Keratinocyte (primary cell): ENCODE measurements at regions not wholly inside any gene's neighbourhood (a gene's known extent, or its start where the extent isn't known, plus 50 kb on each side); places are given as distances from the start of the nearest gene placed in this dataset.

ENCODE experiments used
- DNase-seq: peaks from one replicate; pipeline ENCODE4 v3.0.0-alpha.2; 2011; ENCODE audit warnings: low read depth, missing footprints, low spot score
- FAIRE-seq: peaks from 2 replicates; lab custom pipeline; 2011; peaks lifted over from hg19 to GRCh38; lab: Jason Lieb, UNC
- H2AFZ ChIP-seq: 2 replicates; pipeline ENCODE4 v1.6.0; 2012; ENCODE audit warnings: low read length, control low read depth, inconsistent platforms; ENCODE audit not compliant: control insufficient read depth
- H3K27ac ChIP-seq: 2 replicates; pipeline ENCODE4 v1.5.1; 2011; ENCODE audit warnings: low read length; ENCODE audit not compliant: control insufficient read depth, insufficient read depth
- H3K27me3 ChIP-seq: 3 replicates; pipeline ENCODE4 v1.6.0; 2011; ENCODE audit warnings: low read length; ENCODE audit not compliant: control insufficient read depth, insufficient read depth; ENCODE audit errors: extremely low read depth
- H3K36me3 ChIP-seq, 2 experiments: 2 replicates in 1 of 2; 3 replicates in 1 of 2; pipeline ENCODE4 v1.5.1; 2011; ENCODE audit warnings: low read length in 2 of 2, mild to moderate bottlenecking in 1 of 2; ENCODE audit not compliant: control insufficient read depth in 2 of 2, insufficient read depth in 2 of 2; ENCODE audit errors: extremely low read depth in 1 of 2
- H3K4me1 ChIP-seq: 3 replicates; pipeline ENCODE4 v1.5.1; 2011; ENCODE audit warnings: low read length; ENCODE audit not compliant: control insufficient read depth, insufficient read depth; ENCODE audit errors: extremely low read depth
- H3K4me2 ChIP-seq: 3 replicates; pipeline ENCODE4 v1.6.0; 2011; ENCODE audit warnings: low read depth, low read length; ENCODE audit not compliant: control insufficient read depth, insufficient read depth; ENCODE audit errors: extremely low read depth
- H3K4me3 ChIP-seq, 3 experiments: fragments of 200-600 bp in 1 of 3; sonication (generic) in 1 of 3; 2 replicates in 2 of 3; 3 replicates in 1 of 3; pipeline ENCODE4 v1.5.1; 2011 to 2016; ENCODE audit warnings: low read length in 3 of 3, mild to moderate bottlenecking in 3 of 3, control low read depth in 2 of 3, inconsistent platforms in 1 of 3, low read depth in 1 of 3, mixed read lengths in 1 of 3, mixed run types in 1 of 3, moderate library complexity in 1 of 3; ENCODE audit not compliant: control insufficient read depth in 2 of 3, insufficient read depth in 2 of 3; ENCODE audit errors: extremely low read depth in 1 of 3
- H3K79me2 ChIP-seq: 2 replicates; pipeline ENCODE4 v1.6.0; 2012; ENCODE audit warnings: low read length; ENCODE audit not compliant: control insufficient read depth, insufficient read depth
- H3K9ac ChIP-seq: 3 replicates; pipeline ENCODE4 v1.6.0; 2011; ENCODE audit warnings: low read length; ENCODE audit not compliant: control insufficient read depth, insufficient read depth; ENCODE audit errors: extremely low read depth
- H3K9me1 ChIP-seq: 3 replicates; pipeline ENCODE4 v1.6.0; 2011; ENCODE audit warnings: low read length; ENCODE audit not compliant: control insufficient read depth, insufficient read depth; ENCODE audit errors: extremely low read depth
- H3K9me3 ChIP-seq: 2 replicates; pipeline ENCODE4 v1.5.1; 2012; ENCODE audit warnings: low read depth, low read length; ENCODE audit not compliant: control insufficient read depth
- H4K20me1 ChIP-seq: 3 replicates; pipeline ENCODE4 v1.6.0; 2011; ENCODE audit warnings: low read length; ENCODE audit not compliant: control insufficient read depth, insufficient read depth; ENCODE audit errors: extremely low read depth
- CTCF ChIP-seq, 3 experiments: IDR thresholded peaks in 1 of 3; conservative IDR thresholded peaks in 1 of 3; optimal IDR thresholded peaks in 1 of 3; 2 replicates in 2 of 3; 3 replicates in 1 of 3; pipeline versions ENCODE3 to v1.5.1; 2011; ENCODE audit warnings: low read length in 3 of 3, mild to moderate bottlenecking in 3 of 3, moderate library complexity in 2 of 3, control low read depth in 1 of 3, inconsistent platforms in 1 of 3; ENCODE audit not compliant: insufficient read depth in 2 of 3; ENCODE audit errors: extremely low read depth in 1 of 3
- EZH2 ChIP-seq: IDR thresholded peaks from one replicate; pipeline ENCODE4 v1.6.1; 2012; ENCODE audit warnings: inconsistent platforms, mild to moderate bottlenecking, low read length, moderate library complexity
- dilution Hi-C: fragments of 300-500 bp; cut with MboI; formaldehyde crosslinking; loops from one replicate; pipeline ENCODE4 v1.7.0; 2020; ENCODE audit warnings: low sequenced_read_pairs; ENCODE audit not compliant: extremely low pct_ligation_motif_present

- no peaks in the 10 kb centered on the region for H3K36me3 ChIP-seq
- no peaks in the 10 kb centered on the region for H3K9me3 ChIP-seq
- no peaks in the 10 kb centered on the region for H4K20me1 ChIP-seq
- no peak overlapping the region for H3K4me3 ChIP-seq
- H3K27ac ChIP-seq = no peak overlapping the region
- no peak for FAIRE-seq
- H2AFZ ChIP-seq = no peak overlapping the region
- peaks cover 35% of the 10 kb centered on the region for H3K4me1 ChIP-seq
- dilution Hi-C loops = no loop called here
- H3K4me2 ChIP-seq = no peak overlapping the region
- H3K27me3 ChIP-seq = no peaks in the 10 kb centered on the region
- no peak overlapping the region for H3K9ac ChIP-seq
- H3K9me1 ChIP-seq = no peaks in the 10 kb centered on the region
- DNase-seq = no peak
- TF ChIP-seq EZH2 (no peak), CTCF (optimal IDR thresholded peaks at IDR 0.05 in 1 of 3, IDR thresholded peaks at IDR 0.05 in 1 of 3, conservative IDR thresholded peaks at IDR 0.05 in 1 of 3; ENCODE audit: extremely low read depth in 1 of 3, insufficient read depth in 2 of 3, low read length in 3 of 3) (no peak)
- no peaks in the 10 kb centered on the region for H3K79me2 ChIP-seq
These were observed 174.3 kb downstream of the SYK start for GRCh38 chr9:90975781-90976538.

- DNase-seq (no peak), FAIRE-seq (peak; percentile 95)
- dilution Hi-C loops = no loop called here
- H3K4me1 ChIP-seq = peaks cover 10% of the 10 kb centered on the region
- no peaks in the 10 kb centered on the region for H3K27me3 ChIP-seq
- H3K9ac ChIP-seq = no peak overlapping the region
- peak overlapping the region; percentile 75 for H2AFZ ChIP-seq
- H4K20me1 ChIP-seq = no peaks in the 10 kb centered on the region
- no peaks in the 10 kb centered on the region for H3K79me2 ChIP-seq
- H3K27ac ChIP-seq = no peak overlapping the region
- TF ChIP-seq EZH2 (no peak), CTCF (optimal IDR thresholded peaks at IDR 0.05 in 1 of 3, IDR thresholded peaks at IDR 0.05 in 1 of 3, conservative IDR thresholded peaks at IDR 0.05 in 1 of 3; ENCODE audit: extremely low read depth in 1 of 3, insufficient read depth in 2 of 3, low read length in 3 of 3) (no peak)
- H3K4me2 ChIP-seq = peak overlapping the region; percentile 7
- H3K9me1 ChIP-seq = no peaks in the 10 kb centered on the region
- no peaks in the 10 kb centered on the region for H3K36me3 ChIP-seq
- H3K9me3 ChIP-seq = no peaks in the 10 kb centered on the region
- H3K4me3 ChIP-seq = no peak overlapping the region
These were observed 177.5 kb downstream of the SYK start for GRCh38 chr9:90979138-90979551.
